ENCODE measurements at regions not wholly inside any gene's neighbourhood (a gene's known extent, or its start where the extent isn't known, plus 50 kb on each side); places are given as distances from the start of the nearest gene placed in this dataset.

DNA sequence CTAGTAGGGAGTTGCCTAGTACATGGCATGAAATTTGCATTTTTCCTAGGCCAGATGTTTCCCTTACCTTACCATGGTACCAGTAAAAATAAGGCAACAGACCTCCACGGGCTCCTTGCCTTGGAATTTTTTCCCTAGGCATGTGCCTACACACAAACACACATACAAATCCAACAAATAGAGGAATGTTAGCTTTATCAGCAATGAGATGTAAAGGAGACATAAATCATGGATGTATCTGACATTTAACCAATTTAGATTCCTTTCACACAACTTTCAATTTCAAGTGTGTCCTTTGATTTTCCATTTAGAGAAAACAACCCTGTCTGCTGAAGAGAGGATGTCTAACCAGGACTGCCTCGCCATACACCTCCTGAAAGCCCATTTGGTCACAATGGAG lies 209.7 kb upstream of the SP4 start:
- no peak for DNase-seq

DNA sequence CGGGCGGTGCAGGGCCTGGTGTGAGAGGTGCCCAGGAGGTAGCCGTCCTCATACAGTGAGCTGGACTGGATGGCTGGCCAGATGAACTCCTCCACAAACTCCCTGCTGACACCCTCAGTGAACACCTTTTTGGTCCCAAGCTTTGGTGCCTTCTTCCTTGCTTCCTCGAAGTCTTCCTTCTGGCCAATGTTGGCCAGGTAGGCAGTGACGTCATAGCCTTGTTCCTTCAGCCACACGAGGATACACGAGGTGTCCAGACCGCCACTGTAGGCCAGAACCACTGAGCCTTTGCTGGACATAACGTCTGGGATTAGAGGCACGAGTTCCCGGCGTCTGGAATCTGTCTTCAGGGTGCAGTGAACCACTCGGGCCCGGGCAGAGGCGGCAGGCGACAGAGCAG lies 206.8 kb upstream of the SP4 start:
- DNase-seq: no peak

- DNase-seq: no peak
These were observed 189.3 kb upstream of the SP4 start for GRCh38 chr7:21238400-21239116.

DNA sequence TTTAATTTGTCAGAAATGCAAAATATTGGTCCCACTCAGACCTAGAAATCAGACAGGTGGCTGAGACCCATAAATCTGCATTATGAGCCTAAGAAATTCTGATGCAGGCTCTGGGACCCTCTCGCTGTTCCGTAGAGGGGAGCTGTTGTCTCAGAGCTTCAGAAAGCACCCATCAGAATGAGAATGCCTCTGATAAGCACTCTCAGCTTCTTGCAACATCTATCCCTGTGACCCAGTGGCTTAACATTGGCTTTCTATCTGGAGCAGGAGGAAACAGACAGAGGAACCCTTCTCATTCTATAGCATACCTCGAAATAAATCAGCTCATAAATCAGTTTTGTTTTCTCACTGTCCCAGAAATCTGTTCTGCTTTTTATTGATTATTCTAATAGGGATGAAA lies 184.6 kb upstream of the SP4 start:
- DNase-seq: no peak

GRCh38 chr7:21251151-21251800 lies 176.6 kb upstream of the SP4 start:
- DNase-seq: no peak

GRCh38 chr7:21253740-21254687 lies 173.9 kb upstream of the SP4 start:
- DNase-seq: peak; percentile 56 to 72

- peak in 1 of 2 donors; percentile 30 for DNase-seq
These were observed 171.5 kb upstream of the SP4 start for GRCh38 chr7:21256310-21256877.

DNA sequence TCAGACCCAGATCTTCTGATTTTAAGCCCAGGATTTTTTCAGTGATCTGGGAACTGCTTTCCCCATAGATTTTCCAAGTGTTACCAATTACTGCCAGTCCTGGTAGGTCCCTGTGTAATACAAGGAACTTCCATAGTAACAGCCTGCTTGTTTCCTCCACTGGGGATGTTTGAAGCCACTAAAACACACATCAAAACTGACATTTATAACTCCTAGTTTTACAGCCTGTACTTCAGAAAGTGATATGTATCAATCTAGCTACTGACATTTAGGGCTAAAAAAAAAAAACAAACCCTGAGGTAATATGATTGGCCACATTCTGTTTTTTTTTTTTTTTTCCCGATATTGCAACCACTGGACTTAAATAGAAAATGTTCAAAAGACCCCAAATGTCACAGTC lies 166.9 kb upstream of the SP4 start:
- DNase-seq: no peak

GRCh38 chr7:21261627-21262594 lies 166.0 kb upstream of the SP4 start:
- DNase-seq: no peak

- no peak for DNase-seq
These were observed 158.9 kb upstream of the SP4 start for GRCh38 chr7:21269021-21269420.

DNA sequence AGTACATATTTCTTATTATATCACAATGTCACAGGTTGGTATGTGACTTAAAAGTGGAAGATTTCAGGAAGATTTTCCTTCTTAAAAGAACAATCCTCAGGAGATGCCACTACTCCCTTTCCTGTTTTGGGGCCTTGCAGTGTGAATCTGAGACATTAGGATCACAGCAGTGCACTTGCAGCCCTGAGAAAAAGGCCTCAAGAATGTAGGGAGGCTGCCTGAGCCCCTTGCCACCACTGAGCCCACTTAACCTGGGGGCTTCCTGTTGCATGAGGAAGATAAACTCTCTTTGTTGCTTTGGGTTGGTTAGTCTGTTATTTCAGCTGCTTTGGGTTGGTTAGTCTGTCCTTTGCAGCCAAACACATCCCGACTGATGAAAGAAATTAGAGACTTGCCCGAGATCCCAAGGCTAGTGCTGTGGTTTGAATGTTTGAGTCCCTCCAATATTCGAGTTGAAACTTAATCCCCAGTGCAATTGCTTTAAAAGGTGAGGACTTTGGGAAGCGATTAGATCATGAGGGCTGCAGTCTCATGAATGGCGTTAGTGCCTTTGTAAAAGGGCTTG lies 151.3 kb upstream of the SP4 start:
- DNase-seq: no peak

DNA sequence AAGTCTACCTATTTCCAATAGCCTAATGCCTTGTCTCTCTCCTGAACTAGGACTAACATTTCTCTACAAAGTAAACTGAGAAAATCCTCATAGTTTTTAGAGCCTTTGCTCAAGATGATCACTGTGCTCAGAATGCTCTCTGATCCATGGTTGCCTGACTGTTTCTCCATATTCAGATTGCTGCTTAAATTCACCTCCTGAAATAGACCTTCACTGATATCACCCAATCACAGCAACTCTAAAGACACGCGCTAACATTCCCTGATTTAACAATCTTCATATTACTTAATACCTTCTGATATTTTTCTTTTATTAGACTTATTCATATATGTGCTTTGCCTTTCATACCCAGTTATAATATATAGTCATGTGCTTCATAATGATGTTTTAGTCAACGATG lies 148.9 kb upstream of the SP4 start:
- no peak for DNase-seq

GRCh38 chr7:21281193-21281592 lies 146.7 kb upstream of the SP4 start:
- DNase-seq: no peak

DNA sequence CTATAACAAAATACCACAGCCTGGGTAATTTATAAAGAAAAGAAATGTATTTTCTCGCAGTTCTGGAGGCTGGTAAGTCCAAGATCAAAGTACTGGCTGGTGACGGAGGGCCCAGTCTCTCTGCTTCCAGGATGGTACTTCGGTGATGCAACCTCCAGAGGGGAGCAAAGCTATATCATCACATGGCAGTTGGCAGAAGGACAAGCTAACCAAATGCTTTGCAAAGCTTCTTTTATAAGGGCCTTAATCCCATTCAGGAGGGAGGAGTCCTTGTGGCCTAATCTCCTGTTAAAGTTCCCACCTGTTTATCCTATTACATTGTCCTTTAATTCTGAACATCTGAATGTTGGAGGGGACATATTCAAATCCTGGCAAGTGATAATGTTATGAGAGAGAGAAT lies 134.1 kb upstream of the SP4 start:
- no peak for DNase-seq

GRCh38 chr7:21299766-21300165 lies 128.1 kb upstream of the SP4 start:
- no peak for DNase-seq

GRCh38 chr7:21300692-21301091 lies 127.2 kb upstream of the SP4 start:
- DNase-seq: no peak

- no peak for DNase-seq
These were observed 123.0 kb upstream of the SP4 start for GRCh38 chr7:21304808-21305375.

DNA sequence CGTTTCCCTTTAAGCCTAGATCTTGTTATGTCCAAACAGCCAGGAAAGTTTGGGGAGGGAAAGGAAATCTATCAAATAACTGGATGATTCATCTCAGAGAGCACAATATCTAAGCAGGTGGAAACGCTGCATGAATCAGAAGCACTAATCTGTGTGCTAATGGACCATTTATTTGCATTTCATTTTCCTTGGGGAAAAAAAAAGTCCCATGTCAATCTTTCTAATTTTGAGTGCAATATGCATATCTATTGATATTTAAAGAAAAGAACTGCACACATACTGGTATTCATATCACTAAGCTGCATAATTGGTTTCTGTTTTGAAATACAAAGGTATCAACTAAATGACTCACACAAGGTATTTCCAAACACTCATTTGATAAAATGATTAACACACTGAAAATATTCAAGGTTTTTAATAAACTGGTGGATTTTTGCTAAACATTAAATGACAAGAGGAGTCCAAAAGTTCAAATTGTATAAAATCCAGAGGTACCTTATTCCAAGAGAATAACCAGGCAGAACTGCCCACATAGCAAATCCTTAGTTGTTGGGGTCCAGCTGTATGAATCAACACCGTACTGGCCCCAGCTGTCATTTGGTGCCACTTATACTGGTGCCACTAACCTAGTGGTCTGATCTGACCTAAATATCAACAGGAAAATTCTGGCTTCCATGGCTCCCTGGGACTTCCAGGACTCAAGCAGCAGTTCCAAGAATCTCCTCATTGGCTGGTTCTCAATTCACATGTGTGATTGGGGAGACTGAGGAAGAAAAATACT lies 122.2 kb upstream of the SP4 start:
- no peak for DNase-seq

GRCh38 chr7:21314954-21315353 lies 112.9 kb upstream of the SP4 start:
- no peak for DNase-seq
